NCI-H345 treated with DMSO at 0.1 percent for 48 hours (cell line): ENCODE measurements at regions not wholly inside any gene's neighbourhood (a gene's known extent, or its start where the extent isn't known, plus 50 kb on each side); places are given as distances from the start of the nearest gene placed in this dataset.
"Not testable (repeated sequence)": the region's sequence is repeated elsewhere in the genome, so short reads cannot be mapped to it uniquely, and the experiment has no call there.

ENCODE experiments used
- DNase-seq: peaks from one replicate; lab custom pipeline; 2025; ENCODE audit not compliant: unreplicated experiment; lab: John Stamatoyannopoulos, UW

DNA sequence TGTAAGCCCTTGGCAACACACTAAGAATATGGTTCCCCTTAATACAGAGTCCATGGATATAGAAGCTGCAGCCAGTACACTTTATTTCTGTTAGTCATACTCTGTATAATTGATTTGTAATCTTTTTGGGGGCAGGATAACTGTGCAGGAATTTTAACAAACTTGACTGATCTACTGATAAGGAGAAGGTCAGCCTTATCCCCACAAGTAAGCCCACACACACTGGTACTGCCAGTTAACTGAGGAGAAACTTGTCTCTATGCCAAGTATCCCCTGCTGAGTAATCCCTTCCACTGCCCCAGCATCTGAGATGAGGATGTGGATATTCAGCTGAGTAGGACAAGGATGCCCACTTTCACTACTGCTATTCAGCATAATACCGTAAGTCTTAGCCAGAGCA lies 154.9 kb upstream of the CXXC4 start:
- no peak for DNase-seq

DNA sequence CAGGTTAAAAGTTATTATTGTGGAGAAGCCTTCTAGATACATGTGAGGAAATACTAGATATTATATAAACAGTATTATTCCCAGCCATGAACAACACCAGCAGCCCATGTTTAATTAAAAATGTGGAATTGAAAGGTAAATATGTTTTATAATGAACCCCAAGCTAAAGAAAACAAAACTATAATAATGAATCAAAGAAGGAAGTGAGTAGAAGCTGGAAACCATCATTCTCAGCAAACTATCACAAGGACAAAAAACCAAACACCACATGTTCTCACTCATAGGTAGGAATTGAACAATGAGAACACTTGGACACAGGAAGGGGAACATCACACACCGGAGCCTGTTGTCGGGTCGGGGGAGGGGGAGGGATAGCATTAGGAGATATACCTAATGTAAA lies 167.6 kb upstream of the CXXC4 start:
- not testable (repeated sequence) for DNase-seq

DNA sequence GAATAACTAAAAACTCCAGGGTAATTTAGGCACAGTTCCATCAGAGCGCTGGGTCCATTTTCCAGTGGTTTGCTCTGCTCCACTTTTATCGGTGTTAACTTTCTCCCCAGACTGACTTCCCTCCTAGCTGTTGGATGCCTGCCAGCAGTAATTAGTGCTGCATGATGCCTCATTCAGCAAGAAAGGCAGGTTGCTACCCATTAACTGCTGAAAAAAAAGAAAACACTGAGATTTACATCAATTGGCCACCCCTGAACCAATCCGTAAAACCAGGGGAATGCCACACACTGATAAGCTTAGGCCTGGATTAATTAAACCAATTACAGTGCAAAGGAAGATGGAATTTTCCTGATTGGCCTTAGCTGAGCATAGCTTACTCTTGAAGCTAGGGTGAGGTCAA lies 182.4 kb upstream of the CXXC4 start:
- DNase-seq: peak; percentile 29

DNA sequence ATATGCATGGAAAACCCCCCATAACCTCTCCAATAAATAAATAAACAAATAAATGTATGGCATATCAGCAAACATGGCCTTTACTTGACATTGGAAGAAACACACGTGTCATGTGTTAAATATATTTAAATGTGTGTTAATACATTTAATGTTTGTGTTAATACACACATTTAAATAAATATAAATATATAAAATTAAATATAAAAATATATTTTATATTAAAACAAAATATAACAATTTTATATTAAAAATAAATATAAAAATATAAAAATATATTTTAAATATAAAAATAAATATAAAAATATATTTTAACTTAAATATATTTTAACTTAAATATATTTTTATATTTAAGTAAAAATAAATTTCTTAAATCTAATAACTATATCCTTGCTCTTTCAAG lies 187.6 kb upstream of the CXXC4 start:
- no peak for DNase-seq

DNA sequence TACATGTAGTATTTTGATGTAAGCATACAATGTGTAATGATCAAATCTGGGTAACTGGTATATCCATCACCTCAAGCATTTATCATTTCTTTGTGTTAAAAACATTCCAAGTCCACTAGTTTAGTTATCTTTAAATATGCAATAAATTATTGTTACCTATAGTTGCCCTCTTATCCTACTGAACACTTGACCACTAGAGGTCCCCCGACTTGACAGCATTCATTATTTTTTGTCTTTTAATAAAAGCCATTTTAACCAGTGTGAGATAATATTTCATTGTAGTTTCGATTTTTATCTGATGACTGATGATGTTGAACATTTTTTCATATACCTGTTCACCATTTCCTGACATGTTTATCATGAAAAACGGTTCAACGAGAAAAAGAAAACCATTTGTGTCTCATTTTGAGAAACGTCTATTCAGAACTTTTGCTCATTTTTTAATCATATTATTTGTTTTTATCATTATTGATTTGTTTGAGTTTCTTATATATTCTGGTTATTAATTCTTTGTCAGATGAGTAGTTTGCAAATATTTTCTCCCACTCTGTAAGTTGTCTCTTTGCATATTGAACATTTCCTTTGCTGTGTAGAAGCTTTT lies 199.0 kb upstream of the CXXC4 start:
- no peak for DNase-seq

DNA sequence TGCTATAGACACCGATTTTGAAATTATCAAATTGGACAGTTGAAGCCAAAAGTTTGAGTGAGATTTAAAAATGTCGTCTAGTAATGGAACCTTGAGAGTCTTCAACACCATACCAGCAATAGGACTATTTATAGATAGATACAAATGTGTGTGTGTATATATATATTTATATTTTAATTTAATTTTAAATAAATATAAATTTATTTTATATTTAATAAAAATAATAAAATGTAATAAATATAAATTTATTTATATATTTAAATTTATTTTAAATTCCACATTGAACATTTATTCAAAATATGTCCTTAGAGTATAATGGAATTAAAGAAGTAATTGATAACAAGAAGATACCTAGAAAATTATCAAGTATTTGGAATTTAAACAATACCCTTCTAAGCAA lies 221.9 kb upstream of the CXXC4 start:
- DNase-seq: no peak

DNA sequence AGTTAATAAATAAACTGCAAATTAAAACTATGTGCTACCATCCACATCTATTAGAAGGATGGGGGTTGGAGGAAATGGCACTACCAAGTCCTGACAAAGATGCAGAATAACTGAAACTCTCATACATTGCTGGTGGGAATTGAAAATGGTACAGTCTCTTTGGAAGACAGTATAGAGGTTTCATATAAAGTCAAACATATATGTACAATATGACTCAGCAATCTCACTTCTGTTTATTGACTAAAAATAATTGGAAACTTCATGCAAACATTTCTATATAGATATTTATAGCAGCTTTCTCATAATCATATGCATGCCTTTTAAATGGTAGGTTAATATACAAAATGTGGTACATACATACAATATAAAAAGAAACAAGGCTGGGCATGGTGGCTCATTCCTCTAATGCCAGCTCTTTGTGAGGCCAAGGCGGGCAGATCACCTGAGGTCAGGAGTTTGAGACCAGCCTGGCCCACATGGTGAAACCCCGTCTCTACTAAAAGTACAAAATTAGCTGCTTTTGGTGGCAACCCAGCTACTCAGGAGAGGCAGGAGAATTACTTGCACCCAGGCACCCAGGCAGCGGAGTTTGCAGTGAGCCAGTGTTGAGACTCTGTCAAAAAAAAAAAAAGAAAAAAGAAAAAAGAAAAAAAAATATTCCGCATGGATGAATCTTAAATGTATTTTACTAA lies 225.0 kb upstream of the CXXC4 start:
- DNase-seq: no peak

DNA sequence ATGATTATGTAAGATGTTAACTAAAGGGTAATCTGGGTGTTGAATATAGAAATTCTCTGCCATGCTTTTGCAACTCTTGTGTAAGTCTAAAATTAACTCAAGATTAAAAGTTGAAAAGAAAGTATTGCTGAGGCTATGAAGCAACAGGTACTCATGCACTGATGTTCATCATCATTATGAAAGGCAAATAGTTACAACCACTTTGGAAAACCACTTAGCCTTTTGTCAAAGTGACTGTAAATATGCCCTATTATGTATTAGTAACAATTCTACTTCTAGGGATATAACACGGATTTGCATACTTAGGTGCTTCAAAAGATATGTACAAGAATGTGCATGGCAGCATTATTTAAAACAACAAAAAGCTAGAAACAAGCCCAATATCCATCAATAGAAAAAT lies 227.8 kb upstream of the CXXC4 start:
- DNase-seq: no peak

DNA sequence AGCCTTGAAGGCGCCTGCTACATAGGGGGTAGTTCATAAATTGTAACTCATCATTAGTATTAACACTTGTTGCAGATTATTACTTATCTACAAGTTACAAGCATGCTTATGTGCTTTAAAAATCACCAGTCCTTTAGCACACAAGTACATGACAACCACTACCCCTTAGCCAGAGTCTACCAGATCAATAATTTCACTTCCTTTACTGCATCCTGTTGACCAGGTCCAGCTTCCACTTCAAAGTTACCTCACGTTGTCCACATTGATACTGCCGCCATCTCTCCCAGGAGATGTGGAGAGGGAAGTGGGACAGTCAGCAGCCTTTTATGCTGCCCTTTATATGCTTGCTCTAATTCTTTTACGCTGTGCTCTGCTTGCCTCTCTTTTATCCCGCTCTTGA lies 231.3 kb upstream of the CXXC4 start:
- no peak for DNase-seq

DNA sequence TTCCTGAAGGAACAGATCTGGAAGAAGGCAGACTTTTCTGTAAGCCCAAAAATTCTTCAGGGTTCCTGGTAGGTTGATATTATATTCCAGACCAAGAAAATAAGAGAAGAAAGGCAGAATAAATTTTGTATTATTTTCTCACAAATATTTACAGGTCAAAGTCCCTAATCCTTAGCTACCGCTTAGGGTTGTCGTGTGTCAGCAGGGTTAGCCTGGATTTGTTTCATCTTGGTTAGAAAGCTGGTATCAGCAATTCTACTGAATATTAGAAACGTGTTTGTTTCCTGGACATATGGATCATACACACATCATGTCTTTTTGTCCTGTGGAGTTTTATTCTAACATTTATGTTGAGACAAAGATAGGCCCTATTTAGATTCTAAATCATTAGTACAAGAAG lies 232.9 kb upstream of the CXXC4 start:
- no peak for DNase-seq

DNA sequence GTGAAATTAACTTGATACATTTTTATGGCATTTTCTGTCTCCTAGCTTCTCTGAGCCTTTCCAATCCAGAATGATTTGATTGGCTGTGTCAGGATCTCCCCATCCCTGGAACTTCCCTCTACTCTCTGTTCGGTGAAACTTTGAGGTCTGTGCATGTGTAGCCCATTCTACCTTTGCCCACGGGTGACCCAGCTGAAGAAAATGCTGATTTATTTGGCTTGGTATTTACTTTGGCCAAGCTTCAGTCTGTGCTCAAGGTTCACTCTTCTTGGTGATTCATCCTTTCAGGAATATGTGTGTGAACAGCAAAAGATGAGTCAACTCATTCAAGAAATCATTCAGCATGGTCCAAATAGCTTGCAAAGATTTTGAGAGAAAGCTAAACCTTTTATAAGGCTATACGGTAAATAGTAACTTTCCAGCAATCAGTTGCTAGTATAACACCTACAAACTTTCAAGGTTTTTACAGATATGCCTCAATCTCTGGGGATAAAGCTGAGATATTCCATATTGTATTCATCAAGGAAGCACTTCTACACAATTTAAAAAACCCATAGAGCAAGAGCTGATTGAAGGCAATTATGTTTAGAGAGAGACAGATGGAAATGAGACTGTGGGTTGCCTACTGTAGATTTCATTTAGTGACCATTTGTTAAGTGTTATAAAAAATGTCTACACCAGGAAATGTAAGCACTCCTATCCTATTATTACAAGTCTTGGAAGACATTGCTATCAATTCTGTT lies 233.9 kb upstream of the CXXC4 start:
- DNase-seq: no peak

DNA sequence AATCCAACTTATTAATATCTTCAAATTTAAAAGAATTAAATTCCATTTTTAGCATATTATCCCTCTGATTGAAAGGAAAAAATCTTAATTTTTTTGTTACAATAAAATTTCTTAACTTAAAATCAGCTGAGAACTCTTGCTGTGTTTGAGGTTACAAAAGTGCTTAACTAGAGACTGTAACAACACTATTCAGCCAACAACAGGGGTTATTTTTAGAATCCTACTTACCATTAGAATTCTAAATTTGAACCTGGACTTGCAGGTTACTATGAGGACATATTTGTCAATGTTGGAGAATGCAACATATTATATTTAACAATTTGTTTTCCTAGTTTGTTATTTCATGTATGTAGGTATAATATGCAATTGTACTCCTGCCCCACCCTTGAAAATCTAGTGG lies 238.1 kb upstream of the CXXC4 start:
- DNase-seq: no peak

DNA sequence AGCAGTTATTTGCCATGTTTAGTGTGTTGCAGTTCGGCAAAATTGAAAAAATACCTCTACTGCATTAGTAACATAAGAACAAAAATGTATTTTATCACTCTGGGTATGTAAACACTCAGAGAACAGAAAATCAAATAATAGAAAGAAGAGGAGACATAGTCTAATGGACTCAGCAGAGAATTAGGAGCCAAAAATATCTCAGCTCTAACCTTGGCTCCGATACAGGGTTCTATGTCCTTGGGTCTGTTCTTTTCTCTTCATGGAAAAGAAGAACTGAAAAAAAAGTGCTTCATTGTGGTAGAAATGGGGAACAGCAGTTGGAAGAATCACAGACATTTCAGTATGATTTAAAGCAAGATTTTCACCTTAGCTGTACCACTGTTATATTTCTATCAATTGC lies 240.5 kb upstream of the CXXC4 start:
- no peak for DNase-seq

DNA sequence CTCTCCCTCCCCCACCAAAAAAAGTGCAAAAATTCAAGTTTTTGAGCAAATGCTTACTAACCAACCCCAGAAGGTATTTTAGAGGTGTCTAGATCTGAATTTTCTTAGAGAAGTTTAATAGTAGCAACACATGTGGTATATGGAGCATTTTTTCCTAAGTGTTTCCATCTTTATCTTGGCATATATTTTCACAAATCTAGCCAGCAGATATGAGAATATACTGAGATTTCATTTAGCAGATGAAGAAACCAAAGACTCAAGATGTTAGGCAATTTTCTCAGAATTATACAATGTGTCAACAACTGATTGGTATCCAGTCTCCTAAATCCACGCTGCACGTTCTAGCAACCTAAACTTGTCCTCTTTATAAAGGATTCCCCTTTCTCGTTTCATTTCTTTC lies 245.5 kb upstream of the CXXC4 start:
- no peak for DNase-seq

DNA sequence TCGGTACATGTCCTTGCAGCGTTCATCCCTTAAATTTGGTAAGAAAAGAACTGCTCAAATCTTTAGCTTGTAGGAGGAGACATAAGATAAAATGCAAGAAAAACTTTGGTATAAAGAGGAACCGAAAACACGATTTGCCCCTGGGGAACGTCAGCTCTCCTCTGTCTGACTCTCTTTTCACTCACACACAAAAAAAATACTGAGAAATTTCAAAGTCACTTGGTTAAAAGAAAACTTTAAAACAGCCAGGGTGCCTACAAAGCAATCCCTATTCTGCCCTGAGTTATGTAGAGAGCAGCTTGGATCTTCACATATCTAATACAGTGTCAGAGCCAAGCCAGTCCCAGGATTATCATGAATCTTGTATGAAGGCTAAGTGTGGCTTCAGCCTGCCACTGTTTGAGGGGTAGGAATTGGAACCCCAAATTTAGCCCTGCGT lies 248.5 kb upstream of the CXXC4 start:
- DNase-seq: no peak

DNA sequence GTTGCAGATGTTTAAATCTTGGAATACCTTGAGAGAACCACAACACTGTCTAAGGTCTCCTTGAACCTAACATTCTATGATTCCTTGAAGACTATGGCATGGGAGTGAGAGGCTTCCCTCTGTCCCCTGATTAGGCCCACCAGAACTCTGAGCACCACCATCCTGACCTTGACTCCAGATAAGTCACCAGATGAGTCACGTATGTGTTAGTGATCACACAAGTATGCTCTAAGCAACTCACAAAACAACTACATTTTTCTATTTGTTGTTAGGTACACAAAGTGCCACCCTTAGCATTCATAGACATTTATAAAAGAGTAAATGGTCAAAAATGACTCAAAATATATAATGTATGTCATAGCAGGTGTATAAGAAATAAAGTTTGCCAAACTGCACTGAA lies 252.9 kb upstream of the CXXC4 start:
- DNase-seq: no peak

DNA sequence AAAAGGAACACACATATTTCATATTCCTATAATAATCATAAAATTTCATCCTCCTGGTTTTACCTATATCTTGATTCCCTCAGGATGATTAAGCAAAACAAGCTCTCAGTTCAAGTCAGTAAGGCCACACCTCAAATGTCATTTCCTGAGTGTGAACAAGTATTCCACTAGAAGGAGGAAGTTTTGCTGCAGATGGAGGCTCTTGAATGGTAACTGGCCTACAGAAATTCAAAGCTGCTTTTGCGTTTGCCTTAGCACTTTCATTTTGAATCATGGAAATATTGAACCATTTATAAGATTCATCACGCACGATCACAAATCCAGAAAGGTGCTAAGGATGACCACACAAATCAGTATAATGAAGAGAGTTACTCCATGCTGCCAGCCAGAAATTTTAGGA lies 254.4 kb upstream of the CXXC4 start:
- no peak for DNase-seq

DNA sequence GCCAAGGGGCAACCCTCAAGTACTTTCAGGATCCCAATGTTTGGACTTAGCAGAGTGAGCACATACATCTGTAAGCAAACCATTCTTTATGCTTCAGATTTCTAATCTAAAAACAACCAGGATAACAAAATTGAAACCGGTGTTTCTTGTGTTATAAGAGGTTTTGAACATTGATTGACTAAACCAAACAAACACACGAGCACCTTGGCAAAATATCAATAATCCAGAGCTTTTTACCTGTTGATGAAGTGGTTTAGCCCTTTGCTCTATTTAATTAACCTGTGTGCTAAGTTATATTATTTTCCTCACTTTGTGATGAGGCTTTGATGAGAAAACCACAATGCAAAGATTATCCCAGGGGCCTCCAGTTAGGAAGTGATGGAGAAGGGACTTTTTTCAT lies 255.3 kb upstream of the CXXC4 start:
- DNase-seq: no peak

DNA sequence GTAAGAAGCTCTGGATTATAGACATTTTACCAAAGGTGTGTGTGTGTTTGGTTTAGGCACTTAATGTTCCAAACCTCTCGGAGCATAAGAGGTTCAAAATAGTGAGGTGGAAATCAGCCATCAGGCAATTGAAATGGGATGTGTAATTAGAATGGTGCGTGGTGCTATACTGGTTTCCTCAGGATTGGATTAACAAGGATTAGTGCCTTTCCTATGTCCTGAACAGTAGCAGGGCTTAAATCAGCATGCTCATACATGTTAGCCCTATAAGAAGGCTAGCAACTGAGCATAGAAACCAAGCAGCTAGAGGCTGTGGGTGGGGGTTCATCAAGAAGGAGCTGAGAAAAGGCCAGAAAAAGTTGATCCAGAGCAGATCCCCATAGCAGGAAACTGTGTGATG lies 256.8 kb upstream of the CXXC4 start:
- DNase-seq: no peak

DNA sequence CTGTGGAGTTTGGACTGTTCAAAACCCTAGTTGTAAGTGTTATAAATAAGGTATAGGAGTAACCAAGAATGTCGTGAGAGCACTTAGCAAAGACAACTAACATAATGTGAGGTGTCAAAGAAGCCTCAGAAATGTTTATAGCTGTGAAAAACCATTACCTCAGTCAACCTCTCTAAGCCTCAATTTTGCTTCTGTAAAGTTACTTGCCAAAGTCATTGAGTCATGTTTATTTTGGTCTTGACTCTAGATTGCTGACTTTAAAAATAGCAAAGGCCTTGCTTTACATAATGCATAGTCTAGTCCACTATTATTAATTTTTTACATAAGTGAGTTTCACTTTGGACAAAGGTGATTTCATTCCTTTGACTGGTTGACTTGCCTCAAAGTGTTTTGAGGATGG lies 257.6 kb upstream of the CXXC4 start:
- no peak for DNase-seq

DNA sequence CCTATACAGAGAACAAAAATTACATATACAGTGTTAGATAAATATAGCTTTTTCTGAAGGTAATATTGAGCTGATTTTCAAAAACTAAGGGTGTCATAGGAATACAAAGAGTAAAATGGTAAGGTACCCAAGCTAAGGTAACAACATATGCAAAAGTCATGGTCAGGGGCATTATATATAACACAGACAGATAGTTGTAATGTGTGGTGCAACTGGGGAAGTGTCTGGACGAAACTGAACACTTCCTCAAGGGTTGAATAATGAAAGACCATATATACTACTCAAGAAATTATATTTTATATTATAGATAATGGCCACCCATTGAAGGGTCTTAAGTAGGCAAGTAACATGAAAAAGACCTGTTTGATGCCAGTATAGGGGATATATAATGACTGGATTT lies 262.1 kb upstream of the CXXC4 start:
- no peak for DNase-seq

DNA sequence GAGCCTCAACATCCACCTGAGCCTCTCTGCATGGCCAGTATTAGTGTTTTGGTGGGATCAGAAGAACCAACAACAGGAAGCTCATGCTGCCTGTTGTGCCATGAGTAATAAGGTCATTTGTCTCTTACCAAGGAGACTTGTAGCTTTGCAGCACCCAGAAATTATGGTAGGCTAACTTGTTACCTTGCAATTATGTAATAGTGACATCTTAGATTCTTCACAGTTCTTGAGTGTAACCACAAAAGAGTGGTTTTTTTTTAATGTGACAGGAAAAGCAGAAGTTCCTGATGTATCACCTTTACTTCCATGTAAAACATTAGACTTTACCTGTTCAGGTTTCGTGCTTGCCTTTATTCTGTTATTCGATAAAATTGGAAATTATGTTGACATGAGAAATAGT lies 263.9 kb upstream of the CXXC4 start:
- no peak for DNase-seq
